Umbilical cord (tissue), 1 donor: ENCODE measurements at regions not wholly inside any gene's neighbourhood (a gene's known extent, or its start where the extent isn't known, plus 50 kb on each side); places are given as distances from the start of the nearest gene placed in this dataset.

Experiments used
- DNase-seq: peaks from one replicate; pipeline ENCODE4 v3.0.0-alpha.2; 2015; ENCODE audit warnings: low spot score

DNA sequence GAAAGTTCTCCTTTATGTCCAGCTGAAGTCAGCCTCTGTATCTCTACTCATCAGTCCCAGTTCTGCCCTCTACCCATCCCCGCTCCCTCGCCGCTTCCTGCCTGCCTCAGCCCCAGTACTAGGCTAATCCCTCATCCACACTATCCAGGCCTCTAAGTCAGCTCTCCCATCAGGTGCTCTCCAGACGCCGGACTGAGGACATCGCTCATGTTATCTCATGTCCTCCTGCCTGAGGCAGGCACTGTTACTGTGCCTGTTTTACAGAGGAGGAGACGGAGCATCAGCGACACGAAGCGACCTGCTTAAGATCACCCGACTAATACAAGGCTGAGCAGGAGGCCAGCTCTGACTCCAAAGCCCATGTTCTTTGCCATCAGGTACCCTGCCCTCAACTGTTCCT lies 57.3 kb upstream of the RUNX3 start:
- DNase-seq, result no peak

DNA sequence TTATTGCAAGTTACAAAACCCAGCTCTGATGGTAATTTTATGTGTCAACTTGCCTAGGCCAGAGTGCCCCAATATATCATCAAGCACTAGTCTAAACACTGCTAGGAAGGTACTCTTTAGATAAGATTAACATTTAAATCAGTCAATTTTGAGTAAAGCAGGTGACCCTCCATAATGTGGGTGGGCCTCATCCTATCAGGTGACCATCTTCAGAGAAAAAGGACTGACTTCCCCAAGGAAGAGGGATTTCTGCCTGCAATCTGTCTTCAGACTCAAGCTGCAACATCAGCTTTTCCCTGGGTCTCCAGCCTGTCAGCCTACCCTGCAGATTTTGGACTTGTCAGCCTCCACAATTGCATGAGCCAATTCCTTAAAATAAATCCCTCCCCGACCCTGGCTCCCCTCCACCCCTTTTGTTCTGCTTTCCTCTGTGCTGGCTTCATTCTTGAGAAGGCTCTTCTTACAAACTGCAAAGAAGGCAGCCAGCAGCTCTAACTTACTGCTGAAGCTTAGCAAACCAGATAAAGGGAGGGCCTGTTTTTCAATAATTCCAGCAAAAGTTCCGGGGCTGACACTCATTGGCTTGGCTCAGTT lies 56.4 kb upstream of the RUNX3 start:
- DNase-seq, result peak; percentile 57

DNA sequence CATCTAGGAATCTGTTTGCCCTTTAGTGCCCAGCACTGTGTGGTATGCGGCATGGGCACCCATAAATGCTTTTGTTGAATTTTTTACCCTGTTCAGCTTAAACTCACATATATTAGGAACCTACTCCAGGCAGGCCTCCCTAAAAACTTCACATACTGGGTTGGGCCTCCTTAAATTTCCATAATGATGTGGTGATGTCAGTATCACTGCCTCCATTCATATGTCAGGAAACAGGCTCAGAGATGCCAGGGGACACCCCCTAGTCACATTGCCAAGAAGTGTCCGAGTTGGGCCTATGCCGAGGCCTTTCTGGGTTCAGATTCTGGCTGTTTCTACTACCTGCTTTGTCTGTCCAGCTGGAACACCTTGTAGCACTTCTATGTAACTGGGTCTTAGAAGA lies 55.7 kb upstream of the RUNX3 start:
- DNase-seq, result no peak

GRCh38 chr1:24984800-24985522 lies 54.9 kb upstream of the RUNX3 start:
- DNase-seq, result no peak

DNA sequence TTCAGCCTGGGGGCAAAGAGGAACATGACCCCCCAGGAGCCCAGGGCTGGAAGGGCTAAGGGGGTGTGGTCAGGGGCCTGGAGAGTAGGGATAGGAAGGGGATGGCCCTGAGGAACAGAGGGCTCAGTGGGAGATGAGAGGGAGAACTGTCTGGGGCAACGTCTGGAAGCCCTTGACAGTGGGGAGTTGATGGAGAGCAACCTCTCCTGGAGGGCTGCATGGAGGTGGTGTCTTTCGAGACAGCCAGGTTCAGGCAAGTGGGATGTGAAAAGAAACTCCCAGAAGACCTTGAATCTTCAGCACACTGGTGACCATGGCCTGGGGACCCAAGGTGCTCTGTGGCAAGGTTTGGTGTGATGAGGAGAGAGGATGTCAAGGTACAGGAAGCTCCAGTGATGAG lies 54.2 kb upstream of the RUNX3 start:
- DNase-seq, result no peak

GRCh38 chr1:24983006-24983680 lies 53.1 kb upstream of the RUNX3 start:
- no peak for DNase-seq

- no peak for DNase-seq
Measured at GRCh38 chr1:24981631-24982005, 51.5 kb upstream of the RUNX3 start.

- no peak for DNase-seq
Measured at GRCh38 chr1:24980836-24981630, 51.0 kb upstream of the RUNX3 start.
